Lower leg skin (tissue), 4 donors: ENCODE measurements at regions not wholly inside any gene's neighbourhood (a gene's known extent, or its start where the extent isn't known, plus 50 kb on each side); places are given as distances from the start of the nearest gene placed in this dataset.
"Not testable (repeated sequence)": the region's sequence is repeated elsewhere in the genome, so short reads cannot be mapped to it uniquely, and the experiment has no call there.

Experiments
- DNase-seq, 2 donors: peaks; one replicate each; pipeline ENCODE4 v3.0.0-alpha.2; 2019; ENCODE audit warnings: low spot score in 2 of 2
- H3K4me3 ChIP-seq: fragments of 200-600 bp; sonication (generic); 2 replicates; pipeline ENCODE4 v1.5.1; 2017; ENCODE audit warnings: mild to moderate bottlenecking, low read depth; ENCODE audit not compliant: poor library complexity, severe bottlenecking
- POLR2A ChIP-seq, 2 donors: fragments of 450-650 bp; IDR thresholded peaks; one replicate each; pipeline ENCODE4 v1.6.1; 2016 to 2017; ENCODE audit warnings: antibody characterized with exemption in 2 of 2, mild to moderate bottlenecking in 1 of 2, moderate library complexity in 1 of 2
- WGBS, 2 donors: methylation state at CpG; one replicate each; pipeline ENCODE4 v1.1.5; 2018; 5-methylcytosine and 5-hydroxymethylcytosine counted together
- intact Hi-C: fragments of 100-400 bp; cut with DNase I; formaldehyde crosslinking; loops from one replicate; pipeline ENCODE4 v1.15.0; 2023; ENCODE audit warnings: low total_unique reads
- TF ChIP-seq, protein P1 (sequence below), 3 donors: fragments of 450-650 bp; IDR thresholded peaks; one replicate each; pipeline ENCODE4 v1.5.1; 2016; ENCODE audit warnings: antibody characterized with exemption in 3 of 3, mild to moderate bottlenecking in 3 of 3, moderate library complexity in 2 of 3

DNA sequence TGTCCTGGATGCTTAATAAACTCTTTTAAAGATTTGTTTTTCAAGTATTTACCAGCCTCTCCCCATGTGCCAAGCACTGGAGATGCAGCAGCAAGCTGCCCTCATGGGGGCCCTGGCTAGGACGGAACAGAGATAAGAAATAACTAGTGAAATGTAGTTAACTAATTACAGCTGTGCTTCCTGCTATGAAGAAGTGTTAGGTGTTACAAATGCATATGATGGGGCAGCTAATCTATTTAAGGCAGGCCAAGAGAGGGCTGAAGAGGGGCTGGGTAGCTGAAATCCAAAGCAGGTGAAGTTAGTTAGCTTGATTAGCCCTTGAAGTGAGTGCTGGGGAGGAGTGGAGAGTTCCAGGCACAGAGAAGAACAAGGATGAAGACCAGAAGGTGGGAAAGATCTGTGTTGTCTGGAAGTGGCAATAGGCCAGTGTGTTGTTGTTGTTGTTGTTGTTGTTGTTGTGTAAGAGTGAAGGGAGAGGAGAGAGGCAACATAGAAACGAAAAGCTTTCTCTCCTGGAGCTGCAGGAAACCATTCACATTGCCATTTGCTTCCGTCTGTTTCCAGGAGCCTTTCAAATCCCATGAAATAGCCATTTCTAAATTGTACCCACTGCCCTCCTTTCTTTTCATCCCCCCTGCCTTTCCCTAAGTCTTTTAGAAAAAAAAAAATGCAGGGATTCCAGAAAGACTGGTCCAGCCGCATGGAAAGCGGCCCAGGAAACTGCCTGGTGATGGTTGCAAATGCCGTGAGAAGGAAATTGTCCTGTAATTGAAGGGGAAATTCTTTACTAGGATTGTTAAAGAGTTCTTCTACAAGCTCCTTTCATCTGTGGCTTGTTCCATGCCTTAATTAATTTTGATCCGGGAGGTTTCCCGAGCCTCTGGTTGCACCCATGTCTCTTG, 119.6 kb downstream of the TFAP2C start:
- TF ChIP-seq POLR2A (IDR thresholded peaks at IDR 0.05) = no peak
- TF ChIP-seq, protein P1, sequence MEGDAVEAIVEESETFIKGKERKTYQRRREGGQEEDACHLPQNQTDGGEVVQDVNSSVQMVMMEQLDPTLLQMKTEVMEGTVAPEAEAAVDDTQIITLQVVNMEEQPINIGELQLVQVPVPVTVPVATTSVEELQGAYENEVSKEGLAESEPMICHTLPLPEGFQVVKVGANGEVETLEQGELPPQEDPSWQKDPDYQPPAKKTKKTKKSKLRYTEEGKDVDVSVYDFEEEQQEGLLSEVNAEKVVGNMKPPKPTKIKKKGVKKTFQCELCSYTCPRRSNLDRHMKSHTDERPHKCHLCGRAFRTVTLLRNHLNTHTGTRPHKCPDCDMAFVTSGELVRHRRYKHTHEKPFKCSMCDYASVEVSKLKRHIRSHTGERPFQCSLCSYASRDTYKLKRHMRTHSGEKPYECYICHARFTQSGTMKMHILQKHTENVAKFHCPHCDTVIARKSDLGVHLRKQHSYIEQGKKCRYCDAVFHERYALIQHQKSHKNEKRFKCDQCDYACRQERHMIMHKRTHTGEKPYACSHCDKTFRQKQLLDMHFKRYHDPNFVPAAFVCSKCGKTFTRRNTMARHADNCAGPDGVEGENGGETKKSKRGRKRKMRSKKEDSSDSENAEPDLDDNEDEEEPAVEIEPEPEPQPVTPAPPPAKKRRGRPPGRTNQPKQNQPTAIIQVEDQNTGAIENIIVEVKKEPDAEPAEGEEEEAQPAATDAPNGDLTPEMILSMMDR (IDR thresholded peaks at IDR 0.05) = no peak
- WGBS, 2 donors = 58% methylated on average over 8 of the region's 8 CpGs
- no peak for DNase-seq
- intact Hi-C loops = no loop called here
- no peak overlapping the region for H3K4me3 ChIP-seq

- 31 to 41% methylated on average over 16 to 17 of the region's 17 CpGs for WGBS, 2 donors
- intact Hi-C loops = no loop called here
- TF ChIP-seq, protein P1 (IDR thresholded peaks at IDR 0.05) = no peak
- TF ChIP-seq POLR2A (IDR thresholded peaks at IDR 0.05) = no peak
- no peak overlapping the region for H3K4me3 ChIP-seq
- DNase-seq = no peak
These were observed 121.3 kb downstream of the TFAP2C start for GRCh38 chr20:56750430-56750829.

DNA sequence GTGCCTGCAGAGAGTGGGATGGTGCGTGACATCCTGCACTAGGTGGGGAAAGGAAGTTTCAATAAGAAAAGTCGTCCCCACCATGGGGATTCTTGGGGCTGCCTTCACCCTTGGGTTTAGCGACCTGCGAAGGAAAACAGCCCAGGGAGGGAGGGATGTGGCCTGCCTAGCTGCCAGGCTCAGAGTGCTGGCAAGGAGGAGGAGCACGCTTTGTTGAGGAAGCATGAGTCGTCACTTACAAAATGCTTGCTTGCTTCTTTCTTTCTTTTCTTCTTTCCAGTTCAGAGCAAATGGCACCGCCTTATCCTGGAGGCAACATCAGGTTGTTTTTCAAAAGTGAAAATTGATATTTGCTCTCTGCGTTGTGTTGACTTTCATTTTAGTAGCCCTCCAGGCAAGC, 123.2 kb downstream of the TFAP2C start:
- no peak overlapping the region for H3K4me3 ChIP-seq
- WGBS, 2 donors = 24 to 33% methylated on average over 8 of the region's 8 CpGs
- no peak for TF ChIP-seq POLR2A (IDR thresholded peaks at IDR 0.05)
- TF ChIP-seq, protein P1 (IDR thresholded peaks at IDR 0.05) = no peak
- intact Hi-C loops = no loop called here
- no peak for DNase-seq

- intact Hi-C loops = no loop called here
- TF ChIP-seq, protein P1 (IDR thresholded peaks at IDR 0.05) = no peak
- H3K4me3 ChIP-seq = no peak overlapping the region
- 65 to 79% methylated on average over 3 of the region's 3 CpGs for WGBS, 2 donors
- no peak for DNase-seq
These were observed 126.1 kb downstream of the TFAP2C start for GRCh38 chr20:56755201-56755600.

DNA sequence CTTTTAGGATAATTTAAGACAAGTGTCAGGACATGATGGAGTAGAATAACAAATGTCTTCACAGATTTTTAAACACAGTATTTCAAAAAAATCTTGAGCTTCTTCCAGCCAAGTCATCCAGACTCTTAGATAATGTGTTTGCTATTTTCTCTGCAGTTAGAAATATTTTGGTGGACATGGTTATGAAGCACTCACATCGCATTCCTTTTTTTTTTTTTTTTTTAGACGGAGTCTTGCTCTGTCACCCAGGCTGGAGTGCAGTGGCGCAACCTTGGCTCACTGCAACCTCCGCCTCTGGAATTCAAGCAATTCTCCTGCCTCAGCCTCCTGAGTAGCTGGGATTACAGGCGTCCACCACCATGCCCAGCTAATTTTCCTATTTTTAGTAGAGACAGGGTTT, 127.6 kb downstream of the TFAP2C start:
- H3K4me3 ChIP-seq, intact Hi-C loops, DNase-seq: not testable (repeated sequence)
- 59 to 73% methylated on average over 5 of the region's 5 CpGs for WGBS, 2 donors

GRCh38 chr20:56758706-56759105, 129.6 kb downstream of the TFAP2C start:
- DNase-seq = no peak
- no peak overlapping the region for H3K4me3 ChIP-seq
- TF ChIP-seq, protein P1 (IDR thresholded peaks at IDR 0.05) = no peak
- no peak for TF ChIP-seq POLR2A (IDR thresholded peaks at IDR 0.05)
- intact Hi-C loops = no loop called here
- 65 to 71% methylated on average over 3 of the region's 3 CpGs for WGBS, 2 donors
